Non-pigmented ciliary epithelial cell (primary cell): ENCODE measurements at regions not wholly inside any gene's neighbourhood (a gene's known extent, or its start where the extent isn't known, plus 50 kb on each side); places are given as distances from the start of the nearest gene placed in this dataset.
A peak's percentile ranks its signal among the peaks of the same experiment; 100 is the strongest.

Experiments used
- DNase-seq: peaks from one replicate; pipeline ENCODE4 v3.0.0-alpha.2; 2010; ENCODE audit warnings: low read depth

DNA sequence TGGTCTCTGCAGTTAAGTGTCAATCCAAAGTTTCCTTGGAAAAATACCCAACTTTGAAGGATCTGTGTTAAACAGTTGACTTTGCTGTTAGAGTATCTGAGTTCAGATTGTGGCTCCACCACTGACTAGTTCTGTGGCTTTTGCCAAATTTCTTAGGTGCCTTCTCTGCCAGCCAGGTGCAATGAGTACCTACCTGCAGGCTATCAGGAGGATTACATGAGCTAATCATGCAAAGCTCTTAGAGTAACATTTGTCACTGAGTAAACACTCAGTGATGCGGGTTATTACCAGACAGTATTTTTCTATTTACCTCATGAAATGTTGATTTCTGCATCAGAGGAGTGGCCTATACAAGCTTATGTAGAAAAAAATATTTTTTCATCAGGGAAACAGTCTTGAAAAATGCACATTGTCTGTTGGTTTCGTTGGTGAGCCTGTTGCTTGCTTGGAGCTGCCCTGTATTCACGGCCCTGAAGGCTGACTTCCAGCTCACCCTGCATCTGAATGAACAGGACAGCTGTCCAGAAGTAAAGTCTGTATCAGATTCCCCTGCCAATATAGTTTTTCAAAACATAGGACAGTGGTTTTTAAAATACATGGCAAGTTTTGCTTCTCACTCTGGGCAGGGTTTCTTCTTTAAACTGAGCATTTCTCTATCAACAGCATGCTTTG is 235.1 kb downstream of the CDCA7 start:
- DNase-seq: no peak

DNA sequence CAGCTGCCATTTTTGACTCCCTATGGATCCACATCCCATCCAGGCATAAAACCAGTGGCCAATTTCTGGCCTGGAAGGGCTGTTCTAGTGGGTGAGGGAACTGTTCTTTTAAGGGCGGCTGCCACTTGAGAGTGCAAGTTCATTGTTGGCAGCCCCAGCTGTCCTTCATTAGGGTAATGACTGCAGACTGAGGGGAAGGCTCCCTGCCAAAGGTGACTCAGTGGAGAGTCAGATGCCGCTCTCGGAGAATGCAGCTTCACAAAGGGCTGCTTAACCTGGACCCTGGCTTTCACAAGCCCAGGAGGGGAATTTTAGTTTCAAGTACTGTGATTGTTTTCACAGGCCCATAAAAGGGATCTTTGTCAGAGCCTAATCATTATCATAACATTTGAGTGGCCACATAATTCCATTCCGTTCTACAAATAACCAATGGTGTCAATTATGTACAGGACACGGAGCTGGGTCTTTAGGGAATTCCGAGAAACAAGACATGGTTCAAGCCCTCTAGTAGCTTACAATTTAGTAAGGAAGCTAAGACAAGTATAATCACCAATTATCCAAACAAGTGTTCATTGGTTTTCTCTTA is 235.7 kb downstream of the CDCA7 start:
- DNase-seq: peak; percentile 83

- DNase-seq: no peak
Measured at GRCh38 chr2:173593109-173593508, 238.4 kb downstream of the CDCA7 start.

- no peak for DNase-seq
Measured at GRCh38 chr2:173596244-173596643, 241.6 kb downstream of the CDCA7 start.

DNA sequence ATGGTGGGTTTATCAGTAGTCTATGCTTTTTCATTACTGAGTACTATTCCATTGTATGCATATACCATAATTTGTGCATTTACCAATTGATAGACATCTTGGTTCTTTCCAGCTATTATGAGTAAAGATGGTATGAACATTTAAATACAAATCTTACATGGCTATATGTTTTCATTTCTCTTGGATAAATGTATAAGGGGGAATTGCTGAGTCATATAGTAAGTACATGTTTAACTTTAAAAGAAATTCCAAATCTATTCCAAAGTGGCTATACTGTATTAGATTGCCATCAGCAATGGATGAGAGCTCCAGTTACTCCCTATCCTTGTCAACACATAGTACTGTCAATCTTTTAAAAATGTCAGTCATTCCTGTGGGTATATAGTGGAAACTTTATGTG is 243.9 kb downstream of the CDCA7 start:
- no peak for DNase-seq

GRCh38 chr2:173599821-173600359 is 245.2 kb downstream of the CDCA7 start:
- DNase-seq: no peak

- DNase-seq: no peak
Measured at GRCh38 chr2:173602153-173602795, 247.6 kb downstream of the CDCA7 start.

DNA sequence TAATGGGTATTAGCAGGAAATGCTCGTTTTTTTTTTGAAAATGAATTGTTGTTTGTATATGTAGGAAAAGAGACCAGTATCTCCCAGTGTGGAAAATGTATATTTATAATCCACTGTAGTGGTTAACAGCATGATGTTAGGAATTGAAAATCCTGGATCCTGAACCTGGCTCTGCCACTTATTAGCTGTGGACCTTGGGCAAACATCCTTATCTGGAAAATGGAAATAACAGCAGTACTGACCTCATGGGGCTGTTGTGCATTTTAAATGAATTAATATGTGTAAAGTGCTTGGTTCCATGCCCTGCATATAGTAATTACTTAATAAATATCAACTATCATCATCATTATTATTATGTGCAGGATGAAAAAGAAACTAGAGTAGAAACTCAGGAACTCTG is 251.3 kb downstream of the CDCA7 start:
- no peak for DNase-seq

- DNase-seq: no peak
Measured at GRCh38 chr2:173606619-173607248, 252.1 kb downstream of the CDCA7 start.

- no peak for DNase-seq
Measured at GRCh38 chr2:173607606-173608311, 253.1 kb downstream of the CDCA7 start.

GRCh38 chr2:173611121-173611520 is 256.4 kb downstream of the CDCA7 start:
- DNase-seq: no peak

- DNase-seq: no peak
Measured at GRCh38 chr2:173612354-173612753, 257.7 kb downstream of the CDCA7 start.

GRCh38 chr2:173613386-173613785 is 258.7 kb downstream of the CDCA7 start:
- no peak for DNase-seq

DNA sequence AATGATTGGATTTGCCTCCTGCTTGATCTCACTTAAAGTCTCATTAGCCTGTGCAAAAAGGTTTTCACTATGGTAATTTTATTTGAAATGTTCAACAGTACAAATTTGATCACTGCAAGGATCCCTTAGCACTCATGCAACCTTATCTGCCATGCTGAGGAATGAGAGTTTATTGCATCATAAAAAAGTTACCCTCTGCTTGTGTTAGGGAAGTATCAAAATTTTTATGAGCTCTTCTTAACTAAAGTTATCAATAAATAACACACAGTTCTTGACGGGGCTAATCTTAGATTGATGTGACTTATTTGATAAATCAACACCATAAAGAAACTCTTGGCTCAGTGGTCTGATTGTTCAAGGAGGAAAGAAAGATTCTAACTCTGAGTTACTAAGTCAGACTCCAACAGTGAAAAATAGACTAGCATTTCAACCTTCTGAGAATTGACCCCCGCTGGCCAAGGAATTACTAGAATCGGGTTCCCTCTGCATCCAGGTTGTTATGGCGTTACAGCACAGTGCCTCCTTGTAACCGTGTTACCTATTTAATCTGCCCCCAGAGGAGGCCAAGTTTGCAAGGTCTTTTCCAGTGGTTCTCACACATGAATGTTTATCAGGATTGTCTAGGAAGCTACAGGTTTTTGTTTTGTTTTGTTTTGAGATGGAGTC is 259.7 kb downstream of the CDCA7 start:
- no peak for DNase-seq

GRCh38 chr2:173623438-173624319 is 269.0 kb downstream of the CDCA7 start:
- DNase-seq: no peak

DNA sequence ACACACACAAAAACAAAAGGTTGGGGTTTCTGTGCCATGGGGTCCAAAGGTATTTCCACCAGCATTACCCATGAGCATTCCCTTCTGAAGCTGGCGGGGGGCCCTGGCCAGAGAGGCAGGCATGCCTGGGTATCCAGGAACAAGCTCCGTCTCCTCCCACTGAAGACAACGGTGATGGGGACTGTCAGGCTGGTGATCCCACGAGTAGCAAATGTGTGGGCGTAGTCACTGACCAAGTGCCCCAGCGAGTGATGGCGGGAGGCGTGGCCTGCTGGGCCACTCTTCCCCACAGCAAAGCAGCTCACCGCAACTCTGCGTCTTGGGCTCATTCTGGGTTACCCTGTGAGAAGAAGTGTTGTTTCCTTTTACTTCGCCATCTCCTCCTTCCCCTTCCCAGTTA is 270.6 kb downstream of the CDCA7 start:
- no peak for DNase-seq

DNA sequence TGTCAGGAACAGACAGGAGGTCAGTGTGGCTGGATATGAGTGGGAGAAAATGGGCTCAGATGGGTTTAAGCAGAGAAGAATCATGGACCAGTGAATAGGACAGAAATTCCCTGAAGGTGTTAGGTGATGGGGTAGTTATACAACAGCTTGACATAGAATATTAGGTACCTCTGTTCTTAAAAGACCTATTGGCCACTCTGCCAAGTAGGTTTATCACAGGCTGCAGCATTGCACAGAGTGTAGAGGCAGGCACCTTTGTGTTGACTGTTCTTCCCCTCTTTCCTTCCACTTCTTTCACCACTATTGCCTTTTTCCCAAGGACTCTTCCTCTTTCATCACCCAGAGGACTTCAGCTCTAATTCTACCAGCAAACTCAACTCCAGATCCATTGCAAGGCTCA is 274.4 kb downstream of the CDCA7 start:
- DNase-seq: no peak

GRCh38 chr2:173630425-173631126 is 275.9 kb downstream of the CDCA7 start:
- DNase-seq: no peak

DNA sequence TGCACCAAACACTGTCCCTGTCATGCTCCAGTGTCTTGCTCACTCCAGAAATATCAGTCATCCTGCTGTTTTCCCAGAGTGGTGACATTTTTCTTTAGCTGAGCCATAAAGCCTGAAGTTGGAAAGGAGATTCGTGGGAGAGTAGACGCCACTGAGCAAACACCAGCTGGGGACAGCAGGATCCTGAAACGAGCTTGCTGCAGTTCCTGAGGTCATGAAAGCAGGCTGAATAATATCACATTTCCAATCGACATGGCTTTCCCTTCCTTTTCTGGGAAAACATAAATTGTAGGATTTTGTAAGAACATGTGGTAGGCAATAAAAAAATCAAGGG is 276.4 kb downstream of the CDCA7 start:
- no peak for DNase-seq

- DNase-seq: peak; percentile 43
Measured at GRCh38 chr2:173644146-173644545, 289.5 kb downstream of the CDCA7 start.
